ENCODE measurements at regions not wholly inside any gene's neighbourhood (a gene's known extent, or its start where the extent isn't known, plus 50 kb on each side); places are given as distances from the start of the nearest gene placed in this dataset.

GRCh38 chr11:95584589-95584988 lies 205.0 kb downstream of the FAM76B start:
- H3K9ac ChIP-seq, result no peak overlapping the region
- H3K4me3 ChIP-seq, result no peak overlapping the region
- no peak overlapping the region for H3K27ac ChIP-seq
- no peaks in the 10 kb centered on the region for H4K20me1 ChIP-seq
- H3K4me1 ChIP-seq, result no peaks in the 10 kb centered on the region; a peak in 2 of 20 replicates
- H3K4me2 ChIP-seq, result no peak overlapping the region
- peaks cover 0 to 6% (median 0%) of the 10 kb centered on the region in 11 experiments; a peak in 3 of 22 replicates for H3K9me3 ChIP-seq (replicated peaks in 1 of 11)
- H3K27me3 ChIP-seq, result no peaks in the 10 kb centered on the region
- no peaks in the 10 kb centered on the region for H3K36me3 ChIP-seq
- no peak for TF ChIP-seq Cebpa-rat (IDR thresholded peaks at IDR 0.05)

DNA sequence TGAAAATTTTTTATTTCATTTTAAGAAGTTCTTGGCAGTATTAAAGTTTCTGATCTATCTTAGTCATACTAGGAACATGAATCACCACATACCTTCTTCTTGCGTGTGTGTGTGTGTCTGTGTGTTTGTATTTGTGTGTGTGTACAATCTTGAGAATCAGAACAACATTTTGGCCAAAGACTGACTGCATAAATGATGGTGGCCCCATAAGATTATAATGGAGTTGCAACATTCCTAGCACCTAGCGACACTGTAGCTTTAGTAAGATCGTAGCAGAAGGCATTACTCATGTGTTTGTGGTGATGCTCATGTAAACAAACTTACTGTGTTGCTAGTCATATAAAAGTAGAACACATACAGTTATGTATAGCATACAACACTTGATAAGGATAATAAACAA lies 205.4 kb downstream of the FAM76B start:
- no peak for TF ChIP-seq Cebpa-rat (IDR thresholded peaks at IDR 0.05)
- Histone ChIP-seq H3K4me3 (no peak overlapping the region), H3K27me3 (no peaks in the 10 kb centered on the region), H3K9me3 (replicated peaks in 1 of 11) (peaks cover 0 to 6% (median 0%) of the 10 kb centered on the region in 11 experiments; a peak in 3 of 22 replicates), H3K4me2 (no peak overlapping the region), H3K36me3 (no peaks in the 10 kb centered on the region), H3K9ac (no peak overlapping the region), H4K20me1 (no peaks in the 10 kb centered on the region), H3K27ac (no peak overlapping the region), H3K4me1 (no peaks in the 10 kb centered on the region; a peak in 2 of 20 replicates)

DNA sequence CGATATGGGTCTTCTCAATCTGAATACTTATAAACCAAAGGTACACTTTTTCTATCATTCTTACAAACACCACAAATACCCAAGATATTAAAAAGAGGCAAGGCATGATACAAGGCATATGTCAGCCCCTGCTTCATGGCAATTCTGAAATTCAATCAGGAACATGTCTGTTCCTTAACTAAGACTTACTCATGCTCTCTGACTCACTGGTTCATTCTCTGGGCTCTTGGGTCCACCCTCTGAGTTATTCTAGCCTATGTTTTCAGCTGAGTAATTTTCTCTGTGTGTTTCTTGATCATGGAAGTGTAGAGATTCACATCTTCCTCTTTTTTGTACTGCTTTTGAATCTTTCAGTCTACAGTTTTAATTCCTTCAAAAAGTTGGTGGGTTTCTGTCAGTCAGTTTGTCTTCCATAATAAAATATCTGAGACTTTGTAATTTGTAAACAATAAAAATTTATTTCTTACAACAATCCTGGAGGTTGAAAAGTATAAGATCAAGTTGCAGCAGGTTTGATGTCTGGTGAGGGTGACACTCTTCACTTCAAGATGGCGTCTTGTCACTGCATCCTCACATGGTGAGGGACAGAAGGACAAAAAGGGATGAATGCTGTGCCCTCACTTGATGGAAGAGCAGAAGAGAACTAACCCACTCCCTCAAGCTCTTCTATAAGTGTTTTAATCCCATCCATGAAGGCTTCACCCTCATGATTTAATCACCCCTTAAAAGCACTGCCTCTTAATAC lies 211.7 kb downstream of the FAM76B start:
- TF ChIP-seq Cebpa-rat (IDR thresholded peaks at IDR 0.05), result no peak
- H3K4me3 ChIP-seq, result no peak overlapping the region
- no peaks in the 10 kb centered on the region for H3K27me3 ChIP-seq
- no peaks in the 10 kb centered on the region for H4K20me1 ChIP-seq
- peaks cover 0 to 12% (median 0%) of the 10 kb centered on the region in 10 experiments; a peak in 5 of 20 replicates for H3K4me1 ChIP-seq
- H3K9ac ChIP-seq, result no peak overlapping the region
- H3K9me3 ChIP-seq (replicated peaks in 1 of 11), result peaks cover 0 to 6% (median 0%) of the 10 kb centered on the region in 11 experiments; a peak in 3 of 22 replicates
- no peaks in the 10 kb centered on the region for H3K36me3 ChIP-seq
- peak overlapping the region in 2 of 11 experiments; percentile 19 to 20; a peak in 2 of 22 replicates for H3K27ac ChIP-seq
- peak overlapping the region in 1 of 11 experiments; percentile 32; a peak in 2 of 22 replicates for H3K4me2 ChIP-seq

DNA sequence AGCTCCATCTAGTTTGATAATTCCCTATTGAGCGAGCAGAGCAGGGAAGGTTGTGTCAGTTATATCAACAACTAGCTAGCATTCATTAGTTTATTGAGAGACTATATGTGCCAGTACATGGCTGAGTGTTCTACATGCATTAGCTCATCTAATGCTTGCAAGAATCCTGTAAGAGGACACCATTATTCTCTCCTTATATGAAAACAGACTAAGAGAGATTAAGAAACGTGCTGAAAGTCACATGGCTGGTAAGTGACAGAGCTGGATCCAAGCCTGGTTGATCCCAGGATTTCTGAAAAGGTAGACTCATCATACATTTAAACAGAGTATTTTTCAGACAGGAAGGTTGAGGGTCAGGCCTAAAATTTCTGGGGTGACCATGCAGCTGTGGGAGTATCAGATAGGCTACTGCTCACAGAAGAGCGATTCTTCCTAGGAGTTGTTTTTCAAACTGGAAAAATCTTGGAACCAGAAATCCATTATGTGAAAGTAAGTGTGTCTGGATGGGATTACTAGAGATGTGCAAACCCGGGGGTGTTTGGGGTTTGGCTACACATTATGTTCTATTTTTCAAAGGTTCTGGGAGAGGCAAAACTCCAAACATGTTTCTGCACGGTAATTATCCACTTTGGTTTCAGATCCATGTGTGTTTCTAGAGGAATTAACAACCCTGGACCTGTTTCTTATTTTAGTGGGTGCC lies 213.3 kb downstream of the FAM76B start:
- no peak for TF ChIP-seq Cebpa-rat (IDR thresholded peaks at IDR 0.05)
- Histone ChIP-seq H3K36me3 (no peaks in the 10 kb centered on the region), H3K4me1 (peaks cover 0 to 12% (median 0%) of the 10 kb centered on the region in 10 experiments; a peak in 5 of 20 replicates), H3K4me3 (no peak overlapping the region), H3K27me3 (no peaks in the 10 kb centered on the region), H3K9ac (no peak overlapping the region), H3K27ac (no peak overlapping the region), H3K4me2 (no peak overlapping the region), H3K9me3 (replicated peaks in 1 of 11) (peaks cover 0 to 5% (median 0%) of the 10 kb centered on the region in 11 experiments; a peak in 3 of 22 replicates), H4K20me1 (no peaks in the 10 kb centered on the region)

DNA sequence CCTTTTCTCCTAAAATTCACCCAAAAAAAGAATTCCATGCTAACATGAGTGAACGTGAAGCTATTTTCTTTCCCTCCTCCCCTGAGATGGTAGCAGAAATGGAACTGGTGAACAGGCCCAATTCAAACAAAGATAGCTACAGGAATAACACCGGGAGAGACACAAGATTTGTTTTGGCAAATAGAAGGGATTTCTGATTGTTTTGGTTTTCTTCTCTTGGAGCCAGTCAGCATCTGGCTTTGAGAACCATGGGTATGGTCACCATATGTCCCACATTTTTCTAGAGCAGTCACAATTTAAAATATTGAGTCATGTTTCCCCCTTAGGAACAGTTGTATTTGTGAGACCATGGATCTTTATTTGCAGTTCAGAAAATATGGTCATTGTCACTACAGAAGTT lies 214.1 kb downstream of the FAM76B start:
- no peaks in the 10 kb centered on the region for H3K36me3 ChIP-seq
- no peak overlapping the region for H3K4me2 ChIP-seq
- TF ChIP-seq Cebpa-rat (IDR thresholded peaks at IDR 0.05), result no peak
- no peaks in the 10 kb centered on the region for H4K20me1 ChIP-seq
- no peak overlapping the region for H3K9ac ChIP-seq
- H3K4me1 ChIP-seq, result peaks cover 0 to 12% (median 0%) of the 10 kb centered on the region in 10 experiments; a peak in 5 of 20 replicates
- H3K4me3 ChIP-seq, result no peak overlapping the region
- peaks cover 0 to 4% (median 0%) of the 10 kb centered on the region in 11 experiments; a peak in 1 of 22 replicates for H3K9me3 ChIP-seq (replicated peaks in 1 of 11)
- H3K27me3 ChIP-seq, result no peaks in the 10 kb centered on the region
- no peak overlapping the region for H3K27ac ChIP-seq

GRCh38 chr11:95571718-95572260 lies 217.8 kb downstream of the FAM76B start:
- H3K9me3 ChIP-seq (replicated peaks in 1 of 11), result peaks cover 14 to 23% (median 18%) of the 10 kb centered on the region in 11 experiments
- H3K36me3 ChIP-seq, result no peaks in the 10 kb centered on the region; a peak in 1 of 22 replicates
- no peak overlapping the region for H3K27ac ChIP-seq
- no peak overlapping the region for H3K4me2 ChIP-seq
- no peak overlapping the region for H3K4me3 ChIP-seq
- H3K27me3 ChIP-seq, result no peaks in the 10 kb centered on the region
- TF ChIP-seq Cebpa-rat (IDR thresholded peaks at IDR 0.05), result no peak
- no peaks in the 10 kb centered on the region for H3K4me1 ChIP-seq
- H3K9ac ChIP-seq, result no peak overlapping the region
- no peaks in the 10 kb centered on the region for H4K20me1 ChIP-seq

DNA sequence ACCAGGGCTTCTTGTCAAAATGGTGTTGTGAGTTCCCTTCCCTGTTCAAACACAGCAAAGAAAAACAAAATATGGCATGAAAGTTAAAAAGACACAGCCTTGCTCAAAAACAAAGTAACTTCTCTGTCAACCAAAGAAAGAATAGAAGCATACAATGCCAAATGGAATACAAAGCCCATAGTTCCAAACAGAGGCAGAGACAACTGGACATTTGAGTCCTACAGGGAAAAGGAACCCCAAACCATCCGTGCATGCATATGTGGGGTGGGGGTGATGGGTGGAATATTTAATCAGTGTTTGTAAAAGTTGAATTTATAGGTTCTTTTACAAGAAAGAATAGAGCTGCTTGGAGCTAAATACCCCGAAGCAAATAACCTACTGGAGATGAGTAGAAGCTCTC lies 218.7 kb downstream of the FAM76B start:
- Histone ChIP-seq H4K20me1 (no peaks in the 10 kb centered on the region), H3K4me1 (no peaks in the 10 kb centered on the region), H3K36me3 (no peaks in the 10 kb centered on the region; a peak in 1 of 22 replicates), H3K9ac (no peak overlapping the region), H3K27ac (no peak overlapping the region), H3K4me2 (no peak overlapping the region), H3K9me3 (replicated peaks in 1 of 11) (peaks cover 14 to 23% (median 18%) of the 10 kb centered on the region in 11 experiments), H3K4me3 (no peak overlapping the region), H3K27me3 (no peaks in the 10 kb centered on the region)
- no peak for TF ChIP-seq Cebpa-rat (IDR thresholded peaks at IDR 0.05)

- Histone ChIP-seq H3K27me3 (no peaks in the 10 kb centered on the region), H3K4me3 (no peak overlapping the region), H3K9ac (no peak overlapping the region), H4K20me1 (no peaks in the 10 kb centered on the region), H3K4me1 (peaks cover 0 to 3% (median 0%) of the 10 kb centered on the region in 10 experiments; a peak in 2 of 20 replicates), H3K27ac (no peak overlapping the region), H3K9me3 (replicated peaks in 1 of 11) (peaks cover 14 to 23% (median 18%) of the 10 kb centered on the region in 11 experiments), H3K4me2 (no peak overlapping the region), H3K36me3 (no peaks in the 10 kb centered on the region; a peak in 1 of 22 replicates)
- no peak for TF ChIP-seq Cebpa-rat (IDR thresholded peaks at IDR 0.05)
These were observed 220.4 kb downstream of the FAM76B start for GRCh38 chr11:95569207-95569606.

GRCh38 chr11:95568281-95568680 lies 221.3 kb downstream of the FAM76B start:
- H3K4me1 ChIP-seq, result peaks cover 0 to 7% (median 1%) of the 10 kb centered on the region in 10 experiments; a peak in 4 of 20 replicates
- H3K4me2 ChIP-seq, result no peak overlapping the region
- H4K20me1 ChIP-seq, result no peaks in the 10 kb centered on the region
- H3K27ac ChIP-seq, result no peak overlapping the region
- no peak overlapping the region for H3K9ac ChIP-seq
- peaks cover 14 to 23% (median 18%) of the 10 kb centered on the region in 11 experiments for H3K9me3 ChIP-seq (replicated peaks in 1 of 11)
- no peaks in the 10 kb centered on the region for H3K27me3 ChIP-seq
- H3K4me3 ChIP-seq, result no peak overlapping the region
- TF ChIP-seq Cebpa-rat (IDR thresholded peaks at IDR 0.05), result no peak
- no peaks in the 10 kb centered on the region; a peak in 1 of 22 replicates for H3K36me3 ChIP-seq

Measured in BLaER1 treated with 17β-estradiol and CSF1 and Interleukin-3, amounts not matched to agents 10 nM and 100 nM (cell line).